Omental fat pad (tissue), 3 donors: ENCODE measurements at regions not wholly inside any gene's neighbourhood (a gene's known extent, or its start where the extent isn't known, plus 50 kb on each side); places are given as distances from the start of the nearest gene placed in this dataset.

Experiments
- ATAC-seq: fragments of 150-250 bp; one replicate; pipeline ENCODE4 v1.9.1; 2016; ENCODE audit warnings: mild to moderate bottlenecking, moderate library complexity; ENCODE audit not compliant: low FRiP score
- DNase-seq: peaks from one replicate; pipeline ENCODE4 v3.0.0-alpha.2; 2019; ENCODE audit warnings: low spot score
- TF ChIP-seq, protein P1 (sequence below), 3 donors: fragments of 450-650 bp; IDR thresholded peaks; one replicate each; pipeline ENCODE4 v1.5.1; 2016 to 2017; ENCODE audit warnings: antibody characterized with exemption in 3 of 3, mild to moderate bottlenecking in 3 of 3, moderate library complexity in 2 of 3

DNA sequence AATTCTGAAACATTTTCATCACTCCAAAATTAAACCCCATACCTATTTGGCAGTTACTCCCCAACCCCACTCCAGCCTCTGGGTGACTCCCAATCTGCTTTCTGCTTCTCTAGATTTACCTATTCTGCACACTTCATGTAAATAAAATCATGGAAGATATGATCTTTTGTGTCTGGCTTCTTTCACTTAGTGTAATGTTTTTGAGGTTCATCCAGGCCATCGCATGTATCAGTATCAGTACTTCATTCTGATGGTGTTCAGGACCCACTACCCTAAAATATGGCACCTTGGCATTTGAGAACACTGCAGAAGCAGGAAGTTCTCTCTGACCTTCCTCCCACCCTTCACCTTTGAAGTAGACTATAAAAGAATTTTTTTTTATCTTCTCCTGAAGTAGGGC is 78.7 kb upstream of the SLC25A26 start:
- DNase-seq (no peak), ATAC-seq (no peak)
- TF ChIP-seq, protein P1, sequence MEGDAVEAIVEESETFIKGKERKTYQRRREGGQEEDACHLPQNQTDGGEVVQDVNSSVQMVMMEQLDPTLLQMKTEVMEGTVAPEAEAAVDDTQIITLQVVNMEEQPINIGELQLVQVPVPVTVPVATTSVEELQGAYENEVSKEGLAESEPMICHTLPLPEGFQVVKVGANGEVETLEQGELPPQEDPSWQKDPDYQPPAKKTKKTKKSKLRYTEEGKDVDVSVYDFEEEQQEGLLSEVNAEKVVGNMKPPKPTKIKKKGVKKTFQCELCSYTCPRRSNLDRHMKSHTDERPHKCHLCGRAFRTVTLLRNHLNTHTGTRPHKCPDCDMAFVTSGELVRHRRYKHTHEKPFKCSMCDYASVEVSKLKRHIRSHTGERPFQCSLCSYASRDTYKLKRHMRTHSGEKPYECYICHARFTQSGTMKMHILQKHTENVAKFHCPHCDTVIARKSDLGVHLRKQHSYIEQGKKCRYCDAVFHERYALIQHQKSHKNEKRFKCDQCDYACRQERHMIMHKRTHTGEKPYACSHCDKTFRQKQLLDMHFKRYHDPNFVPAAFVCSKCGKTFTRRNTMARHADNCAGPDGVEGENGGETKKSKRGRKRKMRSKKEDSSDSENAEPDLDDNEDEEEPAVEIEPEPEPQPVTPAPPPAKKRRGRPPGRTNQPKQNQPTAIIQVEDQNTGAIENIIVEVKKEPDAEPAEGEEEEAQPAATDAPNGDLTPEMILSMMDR (IDR thresholded peaks at IDR 0.05): no peak

DNA sequence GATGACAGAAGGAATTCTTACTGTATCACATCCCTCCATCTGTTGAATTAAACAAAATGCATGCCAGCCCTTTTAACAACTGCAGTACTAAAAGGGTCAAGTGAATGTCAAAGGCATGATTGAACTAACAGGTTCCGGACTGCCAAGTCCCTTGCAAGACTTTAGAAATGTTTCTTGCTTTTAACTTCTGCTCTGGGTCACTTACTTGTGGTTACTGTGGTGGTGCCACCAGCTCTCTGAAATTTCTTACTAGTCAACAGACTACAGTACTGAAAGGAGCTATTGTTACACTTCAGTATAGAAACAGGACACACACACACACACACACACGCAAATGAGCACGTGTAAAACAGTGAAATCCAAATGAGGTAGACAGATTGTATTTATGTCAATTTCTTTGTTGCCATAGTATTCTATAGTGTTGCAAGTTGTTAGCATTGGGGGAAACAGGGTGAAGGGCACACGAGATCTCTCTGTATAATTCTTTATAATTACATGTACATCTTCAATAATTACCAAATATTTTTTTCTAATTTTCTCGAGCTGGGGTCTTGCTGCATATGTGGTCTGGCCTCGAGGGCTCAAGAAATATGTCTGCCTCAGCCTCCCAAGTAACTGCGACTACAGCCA is 79.9 kb upstream of the SLC25A26 start:
- TF ChIP-seq, protein P1 (IDR thresholded peaks at IDR 0.05): no peak
- ATAC-seq (no peak), DNase-seq (no peak)

DNA sequence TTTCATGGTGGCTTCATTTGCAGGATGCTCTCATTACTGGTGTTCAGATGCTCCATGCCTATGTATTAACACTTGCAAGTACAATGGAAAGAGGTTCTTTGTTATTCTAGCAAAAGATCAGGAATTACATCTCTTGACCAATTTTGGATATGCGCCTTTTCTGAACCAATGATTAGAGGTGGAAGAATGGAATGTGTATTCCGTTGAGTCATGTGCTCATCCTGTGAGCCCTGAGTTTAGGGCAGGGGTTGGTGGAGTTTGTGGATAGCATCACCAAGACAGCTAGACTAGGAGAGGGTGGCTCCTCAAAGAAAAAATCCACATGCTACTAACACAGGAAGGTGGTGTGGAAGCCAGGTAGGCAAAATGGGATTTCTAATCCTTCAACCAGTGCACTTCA is 80.7 kb upstream of the SLC25A26 start:
- TF ChIP-seq, protein P1 (IDR thresholded peaks at IDR 0.05): no peak
- ATAC-seq: no peak
- DNase-seq: no peak

DNA sequence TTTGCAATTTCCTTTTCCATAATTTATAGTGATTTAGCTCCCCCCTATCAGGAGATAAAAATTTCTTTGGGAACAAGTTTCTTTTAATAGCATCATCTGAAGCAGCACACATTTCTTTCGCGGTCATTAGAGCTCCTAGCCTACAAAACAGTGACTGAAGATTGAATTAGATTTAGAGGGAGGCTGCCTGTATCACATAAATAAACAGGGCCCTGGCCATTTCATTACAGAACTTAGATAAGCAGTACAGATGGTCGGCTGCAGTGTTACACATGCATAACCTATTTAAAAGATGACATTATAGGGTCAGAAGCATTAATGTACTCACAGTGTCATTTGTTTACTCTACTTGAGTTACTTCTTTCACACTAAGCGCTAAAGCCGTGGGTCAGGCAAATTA is 81.4 kb upstream of the SLC25A26 start:
- DNase-seq (no peak), ATAC-seq (no peak)
- TF ChIP-seq, protein P1 (IDR thresholded peaks at IDR 0.05): no peak

DNA sequence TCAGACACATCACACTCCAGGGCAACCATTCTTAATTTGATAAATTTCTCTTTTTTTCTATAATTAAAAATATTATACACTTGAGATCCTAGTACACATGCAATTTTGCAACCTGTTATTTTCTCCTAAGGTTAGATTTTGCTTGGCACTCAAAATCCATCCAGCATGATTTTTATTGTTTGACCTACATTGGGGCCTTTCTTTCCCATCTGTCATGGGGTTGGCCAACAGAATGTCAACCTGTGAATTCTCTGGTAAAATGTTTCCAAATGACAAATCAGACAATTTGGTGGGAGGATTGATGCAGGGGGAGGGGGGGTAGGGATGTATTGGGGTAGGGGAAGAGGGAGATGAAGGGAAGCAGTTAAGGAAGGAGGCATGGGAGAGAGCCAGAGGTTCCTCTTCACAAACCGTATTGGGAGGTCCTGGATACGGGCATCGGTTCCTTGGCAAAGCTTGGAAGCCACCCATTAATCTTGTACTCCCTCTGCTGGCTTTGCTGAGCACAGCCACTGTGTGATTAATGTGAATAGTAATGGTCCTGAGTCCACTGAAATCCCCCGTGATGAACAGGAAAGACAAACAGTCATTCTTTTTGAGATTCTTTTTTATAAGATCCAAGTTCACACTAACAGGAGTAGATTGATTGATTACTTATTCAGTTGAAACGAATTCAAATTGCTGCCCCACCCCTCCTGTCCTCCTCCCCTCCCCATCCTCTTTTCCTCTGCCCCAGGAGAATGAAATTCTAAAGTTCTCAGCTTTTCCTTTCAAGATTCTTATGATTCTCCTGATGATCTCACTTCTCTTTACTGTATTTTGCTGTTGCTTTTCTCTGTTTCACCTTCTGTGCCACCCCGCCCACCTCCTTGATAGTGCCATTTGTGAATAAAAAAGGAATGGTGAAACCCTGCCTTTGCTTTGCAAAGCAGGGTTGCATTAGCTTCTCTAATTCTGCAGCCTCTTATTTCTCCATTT is 82.2 kb upstream of the SLC25A26 start:
- ATAC-seq: no peak
- TF ChIP-seq, protein P1 (IDR thresholded peaks at IDR 0.05): peak in 1 of 3 donors; percentile 8
- no peak for DNase-seq

DNA sequence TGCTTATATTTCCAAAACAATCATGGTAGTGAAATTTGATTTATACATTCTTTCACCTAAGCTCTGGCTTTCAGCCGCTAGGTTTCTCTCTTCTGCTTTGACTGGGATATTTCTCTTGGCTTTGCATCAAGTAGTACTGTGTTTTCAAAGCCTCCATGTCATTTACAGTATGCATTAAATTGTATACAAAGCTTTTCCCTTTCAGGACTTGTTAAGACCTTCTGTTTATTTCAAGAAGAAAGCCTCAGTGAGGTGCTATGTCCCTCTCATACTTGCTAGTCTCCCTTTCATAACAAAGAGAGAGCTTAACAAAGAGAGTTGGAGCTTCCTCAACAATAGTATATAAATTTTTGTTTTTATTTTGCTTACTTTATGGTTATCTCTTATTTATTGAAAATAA is 84.2 kb upstream of the SLC25A26 start:
- ATAC-seq (no peak), DNase-seq (no peak)
- TF ChIP-seq, protein P1 (IDR thresholded peaks at IDR 0.05): no peak
